ENCODE measurements at regions not wholly inside any gene's neighbourhood (a gene's known extent, or its start where the extent isn't known, plus 50 kb on each side); places are given as distances from the start of the nearest gene placed in this dataset.

GRCh38 chr3:130609166-130609979 lies 92.4 kb downstream of the COL6A6 start:
- ATAC-seq (peak; percentile 93 to 97), DNase-seq (peak; percentile 74 to 91 (median 85))
- intact Hi-C loops (cut with DNase I): no loop called here
- Histone ChIP-seq H3K27ac (ENCODE audit: low read length) (no peak overlapping the region), H3K4me1 (ENCODE audit: control insufficient read depth, insufficient read depth, low read length) (no peaks in the 10 kb centered on the region), H3K27me3 (ENCODE audit: control insufficient read depth, insufficient read depth) (peaks cover 2% of the 10 kb centered on the region), H3K9me3 (ENCODE audit: control insufficient read depth, low read length) (no peaks in the 10 kb centered on the region), H3K4me3 (ENCODE audit: low read length) (no peak overlapping the region)
- 24% methylated on average over 3 of the region's 3 CpGs for WGBS

GRCh38 chr3:130619196-130619595 lies 102.2 kb downstream of the COL6A6 start:
- DNase-seq: no peak
- no peak for ATAC-seq
- Histone ChIP-seq H3K9me3 (ENCODE audit: control insufficient read depth, low read length) (no peaks in the 10 kb centered on the region), H3K27me3 (ENCODE audit: control insufficient read depth, insufficient read depth) (no peaks in the 10 kb centered on the region), H3K4me1 (ENCODE audit: control insufficient read depth, insufficient read depth, low read length) (no peaks in the 10 kb centered on the region), H3K27ac (ENCODE audit: low read length) (no peak overlapping the region), H3K4me3 (ENCODE audit: low read length) (no peak overlapping the region)
- WGBS: 95% methylated on average over 4 of the region's 4 CpGs
- intact Hi-C loops (cut with DNase I): no loop called here

GRCh38 chr3:130621824-130622223 lies 104.8 kb downstream of the COL6A6 start:
- Histone ChIP-seq H3K27me3 (ENCODE audit: control insufficient read depth, insufficient read depth) (no peaks in the 10 kb centered on the region), H3K27ac (ENCODE audit: low read length) (no peak overlapping the region), H3K4me3 (ENCODE audit: low read length) (no peak overlapping the region), H3K9me3 (ENCODE audit: control insufficient read depth, low read length) (no peaks in the 10 kb centered on the region), H3K4me1 (ENCODE audit: control insufficient read depth, insufficient read depth, low read length) (no peaks in the 10 kb centered on the region)
- WGBS: 56% methylated on average over 3 of the region's 3 CpGs
- intact Hi-C loops (cut with DNase I): no loop called here
- ATAC-seq (peak in 1 of 2 donors; percentile 59), DNase-seq (no peak)

- intact Hi-C loops (cut with DNase I): no loop called here
- Histone ChIP-seq H3K4me1 (ENCODE audit: control insufficient read depth, insufficient read depth, low read length) (no peaks in the 10 kb centered on the region), H3K4me3 (ENCODE audit: low read length) (no peak overlapping the region), H3K9me3 (ENCODE audit: control insufficient read depth, low read length) (no peaks in the 10 kb centered on the region), H3K27me3 (ENCODE audit: control insufficient read depth, insufficient read depth) (no peaks in the 10 kb centered on the region), H3K27ac (ENCODE audit: low read length) (no peak overlapping the region)
- DNase-seq (no peak), ATAC-seq (no peak)
- 54% methylated on average over 2 of the region's 2 CpGs for WGBS
These were observed 109.1 kb downstream of the COL6A6 start for GRCh38 chr3:130626049-130626448.

- Histone ChIP-seq H3K9me3 (ENCODE audit: control insufficient read depth, low read length) (no peaks in the 10 kb centered on the region), H3K4me3 (ENCODE audit: low read length) (no peak overlapping the region), H3K27ac (ENCODE audit: low read length) (no peak overlapping the region), H3K4me1 (ENCODE audit: control insufficient read depth, insufficient read depth, low read length) (no peaks in the 10 kb centered on the region), H3K27me3 (ENCODE audit: control insufficient read depth, insufficient read depth) (no peaks in the 10 kb centered on the region)
- intact Hi-C loops (cut with DNase I): no loop called here
- no peak for ATAC-seq
- 70% methylated on average over 4 of the region's 4 CpGs for WGBS
- no peak for DNase-seq
These were observed 110.3 kb downstream of the COL6A6 start for GRCh38 chr3:130627143-130627855.

- Histone ChIP-seq H3K27ac (ENCODE audit: low read length) (no peak overlapping the region), H3K4me3 (ENCODE audit: low read length) (no peak overlapping the region), H3K9me3 (ENCODE audit: control insufficient read depth, low read length) (no peaks in the 10 kb centered on the region), H3K27me3 (ENCODE audit: control insufficient read depth, insufficient read depth) (no peaks in the 10 kb centered on the region), H3K4me1 (ENCODE audit: control insufficient read depth, insufficient read depth, low read length) (no peaks in the 10 kb centered on the region)
- no peak for DNase-seq
- intact Hi-C loops (cut with DNase I): no loop called here
- ATAC-seq: no peak
- WGBS: 73% methylated on average over 1 of the region's 1 CpG
These were observed 110.9 kb downstream of the COL6A6 start for GRCh38 chr3:130627882-130628281.
